Endodermal cell (in vitro differentiated cells): ENCODE measurements at regions not wholly inside any gene's neighbourhood (a gene's known extent, or its start where the extent isn't known, plus 50 kb on each side); places are given as distances from the start of the nearest gene placed in this dataset.

Experiments used
- DNase-seq: peaks from one replicate; pipeline ENCODE4 v3.0.0-alpha.2; 2017
- H3K27ac ChIP-seq: 2 replicates; pipeline ENCODE4 v1.5.1; 2013; ENCODE audit warnings: mild to moderate bottlenecking, low read depth, low read length, moderate library complexity
- H3K27me3 ChIP-seq: 2 replicates; pipeline ENCODE4 v1.6.1; 2013; ENCODE audit warnings: mild to moderate bottlenecking, low read length, moderate library complexity; ENCODE audit not compliant: insufficient read depth, control insufficient read depth, poor library complexity, severe bottlenecking
- H3K36me3 ChIP-seq: 2 replicates; pipeline ENCODE4 v1.7.0; 2013; ENCODE audit warnings: mild to moderate bottlenecking, low read length, moderate library complexity; ENCODE audit not compliant: control insufficient read depth, insufficient read depth
- H3K4me1 ChIP-seq: one replicate; pipeline ENCODE4 v1.7.0; 2013; ENCODE audit warnings: low read length; ENCODE audit not compliant: control insufficient read depth, insufficient read depth
- H3K4me3 ChIP-seq: 2 replicates; pipeline ENCODE4 v1.5.1; 2013; ENCODE audit warnings: mild to moderate bottlenecking, low read length, moderate library complexity
- H3K9ac ChIP-seq: 2 replicates; pipeline ENCODE4 v1.6.1; 2013; ENCODE audit warnings: mild to moderate bottlenecking, low read length, moderate library complexity; ENCODE audit not compliant: poor library complexity, severe bottlenecking; ENCODE audit errors: extremely low read depth
- H3K9me3 ChIP-seq: 2 replicates; pipeline ENCODE4 v1.6.1; 2013; ENCODE audit warnings: mild to moderate bottlenecking, low read length, moderate library complexity; ENCODE audit not compliant: control insufficient read depth
- H3K27ac Mint-ChIP-seq: 2 replicates; pipeline ENCODE4 v1.8.0; 2020; ENCODE audit warnings: mixed read lengths
- H3K27me3 Mint-ChIP-seq: 2 replicates; pipeline ENCODE4 v1.8.0; 2021; ENCODE audit warnings: mild to moderate bottlenecking, mixed read lengths; ENCODE audit not compliant: insufficient read depth
- H3K36me3 Mint-ChIP-seq: 2 replicates; pipeline ENCODE4 v1.8.0; 2020; ENCODE audit warnings: low read depth, mixed read lengths
- H3K4me1 Mint-ChIP-seq: 2 replicates; pipeline ENCODE4 v1.8.0; 2020; ENCODE audit warnings: mixed read lengths
- H3K4me3 Mint-ChIP-seq: 2 replicates; pipeline ENCODE4 v1.8.0; 2020; ENCODE audit warnings: mild to moderate bottlenecking, moderate library complexity, mixed read lengths
- H3K9me3 Mint-ChIP-seq: 2 replicates; pipeline ENCODE4 v1.8.0; 2020; ENCODE audit warnings: mild to moderate bottlenecking, mixed read lengths
- WGBS, 2 experiments: methylation state at CpG; one replicate each; pipeline versions ENCODE4 v1.1.5 to v1.1.7; 2013; ENCODE audit warnings: missing lambda C conversion rate in 2 of 2, mixed read lengths in 1 of 2; ENCODE audit not compliant: insufficient coverage in 1 of 2, insufficient read length in 1 of 2; 5-methylcytosine and 5-hydroxymethylcytosine counted together
- TF ChIP-seq, protein P1 (sequence below): fragments of 200-600 bp; sonication (generic); conservative IDR thresholded peaks from 2 replicates; pipeline ENCODE4 v1.5.0; 2021; ENCODE audit warnings: antibody characterized with exemption, mild to moderate bottlenecking

DNA sequence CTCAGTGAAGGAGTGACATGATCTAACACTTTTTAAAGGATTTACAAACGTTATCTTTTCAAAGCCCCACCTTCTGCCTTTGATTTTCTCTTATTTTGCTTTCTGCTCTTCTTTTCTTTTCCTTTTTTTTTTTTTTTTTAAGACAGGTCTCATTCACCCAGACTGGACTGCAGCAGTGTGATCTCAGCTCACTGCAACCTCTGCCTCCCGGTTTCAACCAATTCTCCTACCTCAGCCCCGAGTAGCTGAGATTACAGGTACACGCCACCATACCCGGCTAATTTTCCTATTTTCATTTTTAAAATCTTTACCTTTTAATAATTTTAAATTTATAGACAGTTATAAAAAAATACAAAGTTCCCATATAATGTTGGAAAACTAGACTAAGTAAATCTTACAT, 63.7 kb upstream of the RPS13 start:
- Histone ChIP-seq H3K36me3 (peaks cover 50% of the 10 kb centered on the region), H3K4me1 (peaks cover 13% of the 10 kb centered on the region), H3K4me3 (no peak overlapping the region), H3K9ac (no peak overlapping the region), H3K9me3 (no peaks in the 10 kb centered on the region), H3K27ac (no peak overlapping the region), H3K27me3 (no peaks in the 10 kb centered on the region)
- Mint-ChIP-seq H3K4me1 (peaks cover 46% of the 10 kb centered on the region), H3K27me3 (no peaks in the 10 kb centered on the region), H3K27ac (no peak overlapping the region), H3K9me3 (no peaks in the 10 kb centered on the region), H3K4me3 (no peak overlapping the region), H3K36me3 (peaks cover 39% of the 10 kb centered on the region)
- 67 to 72% methylated on average over 3 to 5 of the region's 5 CpGs for WGBS, 2 experiments
- TF ChIP-seq, protein P1, sequence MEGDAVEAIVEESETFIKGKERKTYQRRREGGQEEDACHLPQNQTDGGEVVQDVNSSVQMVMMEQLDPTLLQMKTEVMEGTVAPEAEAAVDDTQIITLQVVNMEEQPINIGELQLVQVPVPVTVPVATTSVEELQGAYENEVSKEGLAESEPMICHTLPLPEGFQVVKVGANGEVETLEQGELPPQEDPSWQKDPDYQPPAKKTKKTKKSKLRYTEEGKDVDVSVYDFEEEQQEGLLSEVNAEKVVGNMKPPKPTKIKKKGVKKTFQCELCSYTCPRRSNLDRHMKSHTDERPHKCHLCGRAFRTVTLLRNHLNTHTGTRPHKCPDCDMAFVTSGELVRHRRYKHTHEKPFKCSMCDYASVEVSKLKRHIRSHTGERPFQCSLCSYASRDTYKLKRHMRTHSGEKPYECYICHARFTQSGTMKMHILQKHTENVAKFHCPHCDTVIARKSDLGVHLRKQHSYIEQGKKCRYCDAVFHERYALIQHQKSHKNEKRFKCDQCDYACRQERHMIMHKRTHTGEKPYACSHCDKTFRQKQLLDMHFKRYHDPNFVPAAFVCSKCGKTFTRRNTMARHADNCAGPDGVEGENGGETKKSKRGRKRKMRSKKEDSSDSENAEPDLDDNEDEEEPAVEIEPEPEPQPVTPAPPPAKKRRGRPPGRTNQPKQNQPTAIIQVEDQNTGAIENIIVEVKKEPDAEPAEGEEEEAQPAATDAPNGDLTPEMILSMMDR = no peak
- DNase-seq = no peak

DNA sequence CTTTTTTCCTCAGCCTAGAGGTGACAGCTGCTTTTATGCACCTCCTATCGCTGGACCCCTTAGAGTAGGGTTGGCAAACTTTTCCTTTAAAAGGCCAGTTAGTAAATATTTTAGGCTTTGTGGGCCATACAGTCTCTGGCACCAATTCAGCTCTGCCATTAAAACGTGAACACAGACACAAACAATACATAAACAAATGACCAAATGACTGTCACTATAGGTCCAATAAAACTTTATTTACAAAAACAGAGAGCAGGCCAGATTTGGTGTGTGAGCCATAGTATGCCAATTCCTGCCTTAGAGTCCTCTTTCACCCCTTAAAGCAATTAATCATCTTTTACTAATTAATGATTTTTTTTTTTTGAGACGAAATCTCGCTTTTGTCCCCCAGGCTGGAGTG, 61.1 kb upstream of the RPS13 start:
- Mint-ChIP-seq H3K27ac (no peak overlapping the region), H3K36me3 (peaks cover 42% of the 10 kb centered on the region), H3K4me1 (peaks cover 51% of the 10 kb centered on the region), H3K4me3 (no peak overlapping the region), H3K27me3 (no peaks in the 10 kb centered on the region), H3K9me3 (no peaks in the 10 kb centered on the region)
- peaks cover 44% of the 10 kb centered on the region for H3K36me3 ChIP-seq
- no peak overlapping the region for H3K9ac ChIP-seq
- WGBS, 2 experiments = 83 to 93% methylated on average over 2 to 4 of the region's 4 CpGs
- no peak overlapping the region for H3K27ac ChIP-seq
- H3K4me1 ChIP-seq = peaks cover 15% of the 10 kb centered on the region
- no peak for DNase-seq
- H3K9me3 ChIP-seq = no peaks in the 10 kb centered on the region
- TF ChIP-seq, protein P1 = no peak
- H3K4me3 ChIP-seq = no peak overlapping the region
- no peaks in the 10 kb centered on the region for H3K27me3 ChIP-seq

DNA sequence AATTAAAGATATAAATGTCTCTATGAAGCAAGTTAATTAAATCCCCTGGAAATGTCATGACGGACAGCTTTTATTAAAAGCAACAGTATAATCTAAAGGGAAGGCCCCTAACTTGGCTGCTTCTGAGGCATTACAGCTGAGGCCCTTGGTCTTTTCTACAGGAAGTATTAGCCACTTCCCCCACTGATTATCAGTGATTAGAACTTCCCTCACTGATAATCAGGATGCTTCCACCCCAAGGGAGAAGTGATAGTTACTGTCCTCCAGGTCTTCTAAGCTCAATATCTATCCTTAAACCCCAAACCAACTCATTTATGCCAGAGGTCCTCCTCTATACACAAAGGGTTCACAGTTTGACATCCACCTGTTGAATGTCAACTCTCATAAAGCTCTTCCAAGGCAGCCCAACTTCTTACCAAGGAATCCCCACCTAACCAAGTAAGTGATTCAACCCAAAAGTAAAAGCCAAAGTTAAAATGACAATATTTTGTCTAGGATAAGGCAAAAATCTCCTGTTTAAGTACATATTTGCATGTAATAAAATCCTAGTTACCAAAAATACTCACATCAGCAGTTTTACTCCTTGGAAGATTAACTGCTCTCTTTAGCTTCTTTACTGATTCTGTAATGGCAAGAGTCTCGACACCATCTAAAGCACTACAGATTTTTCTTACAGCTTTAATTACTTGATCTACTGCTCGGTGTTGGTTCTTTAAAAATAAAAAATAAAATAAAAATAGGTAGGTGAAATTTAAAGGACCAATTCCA, 58.6 kb upstream of the RPS13 start:
- peaks cover 55% of the 10 kb centered on the region for H3K36me3 ChIP-seq
- Mint-ChIP-seq H3K4me3 (no peak overlapping the region), H3K27ac (no peak overlapping the region), H3K4me1 (peaks cover 32% of the 10 kb centered on the region), H3K27me3 (no peaks in the 10 kb centered on the region), H3K36me3 (peaks cover 47% of the 10 kb centered on the region), H3K9me3 (no peaks in the 10 kb centered on the region)
- no peak overlapping the region for H3K27ac ChIP-seq
- TF ChIP-seq, protein P1 = no peak
- H3K27me3 ChIP-seq = no peaks in the 10 kb centered on the region
- H3K9me3 ChIP-seq = no peaks in the 10 kb centered on the region
- H3K4me1 ChIP-seq = peaks cover 11% of the 10 kb centered on the region
- WGBS, 2 experiments = 70 to 87% methylated on average over 1 to 2 of the region's 3 CpGs
- DNase-seq = no peak
- no peak overlapping the region for H3K9ac ChIP-seq
- H3K4me3 ChIP-seq = peak overlapping the region; percentile 33
